IMR-90 (cell line): ENCODE measurements at regions not wholly inside any gene's neighbourhood (a gene's known extent, or its start where the extent isn't known, plus 50 kb on each side); places are given as distances from the start of the nearest gene placed in this dataset.

ENCODE experiments used
- CTCF ChIP-seq: conservative IDR thresholded peaks from 2 replicates; pipeline ENCODE4 v1.5.1; 2012; ENCODE audit warnings: mild to moderate bottlenecking, low read depth, low read length, improper control_type of control experiment
- POLR2A ChIP-seq: IDR thresholded peaks from 2 replicates; pipeline ENCODE4 v1.6.1; 2012; ENCODE audit warnings: mild to moderate bottlenecking, low read depth, low read length
- RFX5 ChIP-seq: IDR thresholded peaks from 2 replicates; pipeline ENCODE4 v1.8.0; 2012; ENCODE audit warnings: low read depth, mild to moderate bottlenecking, low read length, moderate library complexity

GRCh38 chr22:22779213-22779612 is 108.4 kb upstream of the IGLL5 start:
- no peak for TF ChIP-seq CTCF
- TF ChIP-seq RFX5 = no peak
- no peak for TF ChIP-seq POLR2A
